ENCODE measurements at regions not wholly inside any gene's neighbourhood (a gene's known extent, or its start where the extent isn't known, plus 50 kb on each side); places are given as distances from the start of the nearest gene placed in this dataset.
"Not testable (repeated sequence)": the region's sequence is repeated elsewhere in the genome, so short reads cannot be mapped to it uniquely, and the experiment has no call there.

DNA sequence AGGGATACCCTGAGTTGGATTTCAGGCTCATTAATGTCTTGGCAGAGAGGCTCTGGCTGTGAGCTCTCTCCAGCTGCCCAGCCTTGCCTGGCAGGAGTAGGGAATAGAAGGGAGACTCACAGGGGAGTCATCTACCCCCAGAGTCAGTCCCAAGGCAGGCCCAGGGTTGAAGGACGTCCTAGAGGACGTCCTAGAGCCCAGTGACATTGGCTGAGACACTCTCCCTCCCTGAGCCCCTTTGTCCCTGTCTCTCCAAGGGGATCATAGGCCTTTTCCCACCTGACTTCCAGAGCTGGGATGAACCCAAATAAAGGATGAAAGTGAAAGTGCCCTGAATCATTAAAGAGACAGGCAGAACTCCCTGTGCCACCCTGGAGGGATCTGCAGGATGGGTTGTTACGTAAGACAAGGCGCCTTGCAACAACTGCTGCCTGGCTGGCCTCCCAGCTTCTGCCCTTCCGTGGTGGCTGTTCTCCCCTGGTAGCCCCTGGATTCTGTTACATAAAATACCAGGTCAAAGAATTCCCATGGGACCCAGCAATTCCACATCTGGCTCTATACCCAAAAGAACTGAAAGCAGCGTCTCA lies 53.6 kb upstream of the SIRPA start:
- H3K27ac ChIP-seq (ENCODE audit: low read depth, low read length, poor library complexity, severe bottlenecking), result peak overlapping the region; percentile 59
- no TSS peak for BruUV-seq (replicated peaks)
- no peaks in the 10 kb centered on the region for H3K27me3 ChIP-seq (replicated peaks; ENCODE audit: insufficient read depth, low read depth, low read length, poor library complexity)
- H3K4me3 ChIP-seq (ENCODE audit: low read depth, low read length, poor library complexity, severe bottlenecking), result no peak overlapping the region
- H3K36me3 ChIP-seq (ENCODE audit: insufficient read depth, low read length, poor library complexity, severe bottlenecking), result no peaks in the 10 kb centered on the region
- peak; percentile 43 for DNase-seq (ENCODE audit: low spot score)
- TF ChIP-seq, protein P1, sequence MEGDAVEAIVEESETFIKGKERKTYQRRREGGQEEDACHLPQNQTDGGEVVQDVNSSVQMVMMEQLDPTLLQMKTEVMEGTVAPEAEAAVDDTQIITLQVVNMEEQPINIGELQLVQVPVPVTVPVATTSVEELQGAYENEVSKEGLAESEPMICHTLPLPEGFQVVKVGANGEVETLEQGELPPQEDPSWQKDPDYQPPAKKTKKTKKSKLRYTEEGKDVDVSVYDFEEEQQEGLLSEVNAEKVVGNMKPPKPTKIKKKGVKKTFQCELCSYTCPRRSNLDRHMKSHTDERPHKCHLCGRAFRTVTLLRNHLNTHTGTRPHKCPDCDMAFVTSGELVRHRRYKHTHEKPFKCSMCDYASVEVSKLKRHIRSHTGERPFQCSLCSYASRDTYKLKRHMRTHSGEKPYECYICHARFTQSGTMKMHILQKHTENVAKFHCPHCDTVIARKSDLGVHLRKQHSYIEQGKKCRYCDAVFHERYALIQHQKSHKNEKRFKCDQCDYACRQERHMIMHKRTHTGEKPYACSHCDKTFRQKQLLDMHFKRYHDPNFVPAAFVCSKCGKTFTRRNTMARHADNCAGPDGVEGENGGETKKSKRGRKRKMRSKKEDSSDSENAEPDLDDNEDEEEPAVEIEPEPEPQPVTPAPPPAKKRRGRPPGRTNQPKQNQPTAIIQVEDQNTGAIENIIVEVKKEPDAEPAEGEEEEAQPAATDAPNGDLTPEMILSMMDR (conservative IDR thresholded peaks at IDR 0.05; ENCODE audit: low read depth, low read length), result no peak
- no peak for TF ChIP-seq EZH2 (IDR thresholded peaks at IDR 0.05; ENCODE audit: borderline replicate concordance, low read depth, low read length, poor library complexity, severe bottlenecking)
- intact Hi-C loops (cut with micrococcal nuclease; ENCODE audit: unreplicated experiment), result no loop called here
- POLR2A ChIA-PET (ENCODE audit: low non-redundant PET), result no interaction called here
- CTCF ChIA-PET, result no interaction called here
- H3K9me3 ChIP-seq (ENCODE audit: low read depth, low read length, poor library complexity, severe bottlenecking), result no peaks in the 10 kb centered on the region
- peaks cover 40% of the 10 kb centered on the region for H3K4me1 ChIP-seq (ENCODE audit: insufficient read depth, low read length, poor library complexity, severe bottlenecking)

DNA sequence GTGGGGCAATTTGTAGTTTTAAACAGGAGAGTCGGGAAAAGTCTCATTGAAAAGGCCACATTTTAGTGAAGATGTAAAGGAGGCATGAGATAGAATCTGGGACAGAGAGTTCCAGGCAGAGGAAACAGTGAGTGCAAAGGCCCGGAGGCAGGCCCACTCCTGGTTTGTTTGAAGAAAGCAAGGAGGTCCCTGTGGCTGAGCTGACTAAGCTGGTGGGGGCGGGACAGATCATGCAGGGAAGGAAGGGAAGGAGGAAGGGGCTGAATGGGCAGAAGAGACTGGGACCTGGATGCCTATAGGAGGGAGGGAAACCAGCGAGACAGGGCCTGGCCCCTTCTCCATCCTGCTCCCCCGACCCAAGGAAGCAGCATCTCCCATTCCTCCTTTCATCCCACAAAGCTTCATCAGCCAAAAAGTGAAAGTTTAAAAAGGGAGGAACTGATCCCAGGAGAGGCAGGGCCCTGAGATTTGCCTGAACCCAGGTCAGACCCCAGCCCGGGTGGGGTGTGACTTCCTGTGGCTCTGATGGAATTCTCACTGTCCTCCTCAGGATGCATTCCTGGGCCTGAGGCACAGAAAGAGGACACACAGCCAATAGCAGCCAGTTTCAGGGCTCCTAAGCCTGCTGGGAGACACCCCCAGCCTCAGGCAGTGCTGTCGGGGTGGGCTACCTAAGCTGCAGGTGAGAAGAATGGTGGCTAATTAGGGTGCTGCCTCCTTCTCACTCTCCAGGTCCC lies 54.2 kb upstream of the SIRPA start:
- ChIA-PET CTCF (no interaction called here), POLR2A (ENCODE audit: low non-redundant PET) (no interaction called here)
- Histone ChIP-seq H3K4me3 (ENCODE audit: low read depth, low read length, poor library complexity, severe bottlenecking) (no peak overlapping the region), H3K27me3 (replicated peaks; ENCODE audit: insufficient read depth, low read depth, low read length, poor library complexity) (no peaks in the 10 kb centered on the region), H3K4me1 (ENCODE audit: insufficient read depth, low read length, poor library complexity, severe bottlenecking) (peaks cover 40% of the 10 kb centered on the region), H3K36me3 (ENCODE audit: insufficient read depth, low read length, poor library complexity, severe bottlenecking) (no peaks in the 10 kb centered on the region), H3K9me3 (ENCODE audit: low read depth, low read length, poor library complexity, severe bottlenecking) (no peaks in the 10 kb centered on the region), H3K27ac (ENCODE audit: low read depth, low read length, poor library complexity, severe bottlenecking) (peak overlapping the region; percentile 59)
- TF ChIP-seq, protein P1 (conservative IDR thresholded peaks at IDR 0.05; ENCODE audit: low read depth, low read length), result no peak
- no peak for TF ChIP-seq EZH2 (IDR thresholded peaks at IDR 0.05; ENCODE audit: borderline replicate concordance, low read depth, low read length, poor library complexity, severe bottlenecking)
- intact Hi-C loops (cut with micrococcal nuclease; ENCODE audit: unreplicated experiment), result no loop called here
- no TSS peak for BruUV-seq (replicated peaks)
- no peak for DNase-seq (ENCODE audit: low spot score)

DNA sequence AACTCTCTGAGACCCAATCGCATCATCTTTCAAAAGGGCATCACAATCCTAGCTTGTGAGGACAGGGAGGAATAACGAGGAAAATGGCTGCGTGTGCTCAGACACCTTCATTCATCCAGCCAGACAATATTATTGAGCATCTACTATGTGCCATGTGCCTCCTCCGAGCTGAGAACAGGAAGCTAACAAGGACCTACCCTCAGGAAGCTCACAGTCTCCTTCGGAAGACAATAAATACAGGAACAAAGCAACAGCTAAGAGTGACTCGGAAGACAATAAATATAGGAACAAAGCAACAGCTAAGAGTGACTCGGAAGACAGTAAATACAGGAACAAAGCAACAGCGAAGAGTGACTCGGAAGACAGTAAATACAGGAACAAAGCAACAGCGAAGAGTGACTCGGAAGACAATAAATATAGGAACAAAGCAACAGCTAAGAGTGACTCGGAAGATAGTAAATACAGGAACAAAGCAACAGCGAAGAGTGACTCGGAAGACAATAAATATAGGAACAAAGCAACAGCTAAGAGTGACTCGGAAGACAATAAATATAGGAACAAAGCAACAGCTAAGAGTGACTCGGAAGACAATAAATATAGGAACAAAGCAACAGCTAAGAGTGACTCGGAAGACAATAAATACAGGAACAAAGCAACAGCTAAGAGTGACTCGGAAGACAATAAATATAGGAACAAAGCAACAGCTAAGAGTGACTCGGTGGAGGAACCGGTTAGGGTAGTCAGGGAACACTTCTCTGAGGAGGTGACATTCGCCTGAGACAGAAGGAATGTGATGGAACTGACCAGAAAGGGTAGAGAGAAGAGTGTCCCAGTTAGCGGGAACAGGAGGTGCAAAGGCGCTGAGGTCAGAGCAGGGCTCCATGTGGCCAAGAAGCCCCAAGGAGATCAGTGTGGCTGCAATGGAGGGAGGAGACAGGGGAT lies 55.6 kb upstream of the SIRPA start:
- BruUV-seq (replicated peaks); POLR2A ChIA-PET (ENCODE audit: low non-redundant PET); H3K36me3 ChIP-seq (ENCODE audit: insufficient read depth, low read length, poor library complexity, severe bottlenecking); H3K4me3 ChIP-seq (ENCODE audit: low read depth, low read length, poor library complexity, severe bottlenecking); DNase-seq (ENCODE audit: low spot score); H3K27ac ChIP-seq (ENCODE audit: low read depth, low read length, poor library complexity, severe bottlenecking); H3K9me3 ChIP-seq (ENCODE audit: low read depth, low read length, poor library complexity, severe bottlenecking); H3K27me3 ChIP-seq (replicated peaks; ENCODE audit: insufficient read depth, low read depth, low read length, poor library complexity); intact Hi-C loops (cut with micrococcal nuclease; ENCODE audit: unreplicated experiment); CTCF ChIA-PET: not testable (repeated sequence)
- H3K4me1 ChIP-seq (ENCODE audit: insufficient read depth, low read length, poor library complexity, severe bottlenecking), result peaks cover 42% of the 10 kb centered on the region
